ENCODE measurements at regions not wholly inside any gene's neighbourhood (a gene's known extent, or its start where the extent isn't known, plus 50 kb on each side); places are given as distances from the start of the nearest gene placed in this dataset.

DNA sequence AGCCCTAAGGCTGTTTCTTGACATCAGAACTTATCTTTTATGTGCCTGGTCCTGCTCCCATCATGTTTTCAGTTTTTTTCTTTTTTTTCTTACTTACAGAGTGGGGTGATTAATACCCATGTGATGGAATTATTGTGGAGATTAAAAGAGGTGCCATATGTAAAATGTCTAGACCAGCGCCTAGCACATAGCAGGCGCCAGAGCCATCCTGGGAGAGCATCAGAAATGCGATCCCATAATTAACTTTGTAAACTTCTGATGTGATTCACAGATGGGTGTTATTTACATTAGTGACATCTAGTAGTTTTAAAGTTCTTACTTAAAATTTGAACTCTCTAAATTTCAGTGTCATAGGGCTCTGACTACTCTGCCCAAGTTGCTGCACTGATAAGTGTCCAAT is 66.2 kb upstream of the PGRMC2 start:
- no peak for TF ChIP-seq POLR2A (IDR thresholded peaks at IDR 0.05)
- TF ChIP-seq CTCF (IDR thresholded peaks at IDR 0.05), result no peak
- no peak for TF ChIP-seq EP300 (IDR thresholded peaks at IDR 0.05)
- no peak for TF ChIP-seq POLR2AphosphoS5 (IDR thresholded peaks at IDR 0.05)
